Ishikawa (cell line): ENCODE measurements at regions not wholly inside any gene's neighbourhood (a gene's known extent, or its start where the extent isn't known, plus 50 kb on each side); places are given as distances from the start of the nearest gene placed in this dataset.

Source experiments
- CEBPB ChIP-seq: IDR thresholded peaks from 2 replicates; pipeline ENCODE4 v1.6.1; 2012
- CREB1 ChIP-seq: IDR thresholded peaks from 2 replicates; pipeline ENCODE4 v1.6.1; 2012; ENCODE audit warnings: low read depth
- EGR1 ChIP-seq: IDR thresholded peaks from 2 replicates; pipeline ENCODE4 v1.6.1; 2012
- EP300 ChIP-seq: IDR thresholded peaks from 2 replicates; pipeline ENCODE4 v1.6.1; 2012; ENCODE audit warnings: borderline replicate concordance
- FOXM1 ChIP-seq: IDR thresholded peaks from 2 replicates; pipeline ENCODE4 v1.6.1; 2012; ENCODE audit warnings: low read depth, borderline replicate concordance
- NFIC ChIP-seq: IDR thresholded peaks from 2 replicates; pipeline ENCODE4 v1.6.1; 2012
- RAD21 ChIP-seq: IDR thresholded peaks from 2 replicates; pipeline ENCODE4 v1.6.1; 2012; ENCODE audit warnings: low read depth
- TAF1 ChIP-seq: IDR thresholded peaks from 2 replicates; pipeline ENCODE4 v1.6.1; 2012; ENCODE audit warnings: low read depth, mild to moderate bottlenecking
- TCF12 ChIP-seq: IDR thresholded peaks from 2 replicates; pipeline ENCODE4 v1.6.1; 2012; ENCODE audit warnings: low read depth
- TEAD4 ChIP-seq: IDR thresholded peaks from 2 replicates; pipeline ENCODE4 v1.6.1; 2012
- USF1 ChIP-seq: IDR thresholded peaks from 2 replicates; pipeline ENCODE4 v1.6.1; 2012
- YY1 ChIP-seq: IDR thresholded peaks from 2 replicates; pipeline ENCODE4 v1.6.1; 2012; ENCODE audit warnings: low read depth
- ZBTB7A ChIP-seq: IDR thresholded peaks from 2 replicates; pipeline ENCODE4 v1.6.1; 2012; ENCODE audit warnings: low read depth
- TF ChIP-seq, protein P1 (sequence below): IDR thresholded peaks from 2 replicates; pipeline ENCODE4 v1.6.1; 2012
- TF ChIP-seq, protein P2 (sequence below): IDR thresholded peaks from 2 replicates; pipeline ENCODE4 v1.6.1; 2012; ENCODE audit warnings: low read depth, mild to moderate bottlenecking

- TF ChIP-seq FOXM1 (no peak), YY1 (no peak), TCF12 (no peak), CEBPB (no peak), TAF1 (no peak), CREB1 (no peak)
- TF ChIP-seq, protein P1, sequence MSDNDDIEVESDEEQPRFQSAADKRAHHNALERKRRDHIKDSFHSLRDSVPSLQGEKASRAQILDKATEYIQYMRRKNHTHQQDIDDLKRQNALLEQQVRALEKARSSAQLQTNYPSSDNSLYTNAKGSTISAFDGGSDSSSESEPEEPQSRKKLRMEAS = no peak
These were observed 133.6 kb downstream of the MYCN start for GRCh38 chr2:16073921-16074425.

GRCh38 chr2:16073471-16073870 is 133.1 kb downstream of the MYCN start:
- no peak for TF ChIP-seq TEAD4
- no peak for TF ChIP-seq CEBPB
- no peak for TF ChIP-seq ZBTB7A
- TF ChIP-seq NFIC = no peak
- TF ChIP-seq, protein P1 = no peak
- TF ChIP-seq RAD21 = no peak
- TF ChIP-seq, protein P2, sequence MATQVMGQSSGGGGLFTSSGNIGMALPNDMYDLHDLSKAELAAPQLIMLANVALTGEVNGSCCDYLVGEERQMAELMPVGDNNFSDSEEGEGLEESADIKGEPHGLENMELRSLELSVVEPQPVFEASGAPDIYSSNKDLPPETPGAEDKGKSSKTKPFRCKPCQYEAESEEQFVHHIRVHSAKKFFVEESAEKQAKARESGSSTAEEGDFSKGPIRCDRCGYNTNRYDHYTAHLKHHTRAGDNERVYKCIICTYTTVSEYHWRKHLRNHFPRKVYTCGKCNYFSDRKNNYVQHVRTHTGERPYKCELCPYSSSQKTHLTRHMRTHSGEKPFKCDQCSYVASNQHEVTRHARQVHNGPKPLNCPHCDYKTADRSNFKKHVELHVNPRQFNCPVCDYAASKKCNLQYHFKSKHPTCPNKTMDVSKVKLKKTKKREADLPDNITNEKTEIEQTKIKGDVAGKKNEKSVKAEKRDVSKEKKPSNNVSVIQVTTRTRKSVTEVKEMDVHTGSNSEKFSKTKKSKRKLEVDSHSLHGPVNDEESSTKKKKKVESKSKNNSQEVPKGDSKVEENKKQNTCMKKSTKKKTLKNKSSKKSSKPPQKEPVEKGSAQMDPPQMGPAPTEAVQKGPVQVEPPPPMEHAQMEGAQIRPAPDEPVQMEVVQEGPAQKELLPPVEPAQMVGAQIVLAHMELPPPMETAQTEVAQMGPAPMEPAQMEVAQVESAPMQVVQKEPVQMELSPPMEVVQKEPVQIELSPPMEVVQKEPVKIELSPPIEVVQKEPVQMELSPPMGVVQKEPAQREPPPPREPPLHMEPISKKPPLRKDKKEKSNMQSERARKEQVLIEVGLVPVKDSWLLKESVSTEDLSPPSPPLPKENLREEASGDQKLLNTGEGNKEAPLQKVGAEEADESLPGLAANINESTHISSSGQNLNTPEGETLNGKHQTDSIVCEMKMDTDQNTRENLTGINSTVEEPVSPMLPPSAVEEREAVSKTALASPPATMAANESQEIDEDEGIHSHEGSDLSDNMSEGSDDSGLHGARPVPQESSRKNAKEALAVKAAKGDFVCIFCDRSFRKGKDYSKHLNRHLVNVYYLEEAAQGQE = no peak
- no peak for TF ChIP-seq TCF12
- no peak for TF ChIP-seq USF1
- TF ChIP-seq YY1 = no peak
- TF ChIP-seq TAF1 = no peak
- no peak for TF ChIP-seq EGR1
- no peak for TF ChIP-seq CREB1
- no peak for TF ChIP-seq FOXM1
- no peak for TF ChIP-seq EP300

DNA sequence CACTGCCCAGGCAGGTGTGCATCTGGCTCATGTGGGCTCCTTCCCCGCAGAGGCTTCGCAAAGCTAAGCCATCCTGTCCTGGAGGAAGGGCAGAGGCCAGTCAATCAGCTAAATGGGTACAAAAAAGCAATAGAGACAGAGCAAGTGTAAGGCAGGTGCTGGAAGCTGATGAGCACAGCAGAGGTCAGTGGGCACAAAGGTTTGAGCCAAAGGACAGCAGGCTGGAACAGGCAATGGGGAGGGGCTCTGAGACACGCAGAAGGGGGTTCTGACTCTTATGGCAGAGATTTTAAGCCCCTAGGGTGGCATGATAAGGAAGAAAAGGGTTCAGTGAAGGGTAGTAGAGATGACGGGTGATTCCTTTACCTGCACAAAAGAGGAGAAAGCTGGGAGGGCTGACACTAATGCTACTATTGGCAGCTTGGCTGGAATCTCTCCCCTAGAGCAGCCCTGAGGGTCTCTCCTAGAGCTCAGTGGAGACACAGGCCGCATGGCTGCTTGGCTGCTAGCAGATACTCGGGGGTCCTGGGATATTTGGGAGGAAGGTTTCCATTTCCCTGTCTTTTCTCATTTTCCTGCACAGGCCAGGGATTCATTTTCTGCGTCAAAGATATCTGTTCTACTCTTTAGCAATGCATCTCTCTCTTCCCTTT is 132.4 kb downstream of the MYCN start:
- TF ChIP-seq TCF12 (no peak), CREB1 (no peak), TEAD4 (no peak), FOXM1 (no peak), EGR1 (no peak), TAF1 (no peak), EP300 (no peak), ZBTB7A (no peak), NFIC (no peak), YY1 (no peak), CEBPB (no peak), USF1 (no peak), RAD21 (no peak)
- TF ChIP-seq, protein P2 = no peak
- TF ChIP-seq, protein P1 = no peak

DNA sequence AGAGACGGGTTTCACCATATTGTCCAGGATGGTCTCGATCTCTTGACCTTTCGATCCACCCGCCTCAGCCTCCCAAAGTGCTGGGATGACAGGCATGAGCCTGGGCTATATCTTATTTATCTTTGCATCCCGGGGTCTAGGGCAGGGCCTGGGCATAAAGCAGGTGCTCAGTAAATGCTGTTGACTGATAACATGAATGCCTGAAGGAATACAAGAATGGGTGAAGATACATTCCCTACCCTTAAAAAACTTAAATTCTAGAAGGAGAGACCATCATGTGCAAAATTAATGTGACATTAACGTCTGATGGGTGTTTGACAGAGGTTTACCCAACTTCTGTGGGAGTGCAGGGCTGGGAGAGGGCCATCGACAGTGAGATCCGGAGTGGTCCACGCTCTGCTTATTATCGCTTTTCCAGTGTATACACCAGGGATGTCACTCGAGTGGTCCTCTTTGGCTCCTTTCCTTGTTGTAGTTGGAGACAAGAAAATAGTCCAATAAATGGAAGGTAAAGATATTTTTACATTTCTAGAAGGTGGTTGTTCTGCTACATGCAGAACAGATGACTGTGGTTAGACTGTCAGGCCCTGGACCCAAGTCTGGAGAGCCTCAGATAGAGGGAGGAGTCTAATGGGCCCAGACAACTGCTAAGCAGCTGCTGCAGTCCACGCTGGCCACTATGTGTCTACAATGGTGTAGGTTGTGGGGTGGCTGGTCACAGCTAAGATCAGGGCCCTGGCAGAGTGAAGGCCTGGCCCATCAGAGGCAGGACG is 131.7 kb downstream of the MYCN start:
- TF ChIP-seq, protein P1 = no peak
- no peak for TF ChIP-seq TEAD4

DNA sequence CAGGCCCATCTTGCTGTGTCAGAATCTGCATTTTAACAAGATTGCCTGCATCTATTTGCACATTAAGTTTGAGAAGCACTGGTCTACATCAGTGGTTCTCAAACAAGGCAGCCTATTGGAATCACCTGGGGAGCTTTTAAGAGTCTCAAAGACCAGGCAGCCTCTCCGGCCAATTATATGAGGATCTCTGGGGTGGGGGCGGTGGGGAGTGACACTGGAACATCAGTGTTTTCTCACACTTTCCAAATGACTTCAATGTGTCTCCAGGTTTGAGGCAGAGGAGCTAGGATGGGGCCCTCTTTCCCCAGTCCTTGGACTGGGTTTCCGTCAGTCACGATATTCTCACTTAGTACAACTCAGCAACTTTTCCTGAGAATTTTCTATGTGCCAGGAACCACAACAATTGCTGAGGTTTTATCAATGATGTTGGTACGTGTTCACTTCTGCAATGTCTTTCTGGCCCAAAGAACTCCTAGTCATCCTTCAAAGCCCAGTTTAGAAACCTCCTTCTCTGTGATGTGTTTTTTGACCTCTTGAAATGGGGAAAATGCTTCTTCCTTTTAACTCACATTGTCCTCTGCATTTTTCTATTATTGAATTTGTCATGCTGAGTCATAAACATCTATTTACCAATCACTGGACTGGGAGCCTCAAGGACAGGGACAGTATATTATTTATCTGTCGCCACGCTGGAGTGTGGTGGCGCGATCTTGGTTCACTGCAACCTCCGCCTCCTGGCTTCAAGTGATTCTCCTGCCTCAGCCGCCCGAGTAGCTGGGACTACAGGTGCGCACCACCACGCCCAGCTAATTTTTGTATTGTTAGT is 130.9 kb downstream of the MYCN start:
- TF ChIP-seq NFIC (no peak), FOXM1 (no peak), RAD21 (no peak), TAF1 (no peak), EGR1 (no peak), CEBPB (no peak), YY1 (no peak), EP300 (no peak), TEAD4 (no peak)
- TF ChIP-seq, protein P1 = no peak
- TF ChIP-seq, protein P2 = no peak
